HG03520 (cell line): ENCODE measurements at regions not wholly inside any gene's neighbourhood (a gene's known extent, or its start where the extent isn't known, plus 50 kb on each side); places are given as distances from the start of the nearest gene placed in this dataset.
"Not testable (repeated sequence)": the region's sequence is repeated elsewhere in the genome, so short reads cannot be mapped to it uniquely, and the experiment has no call there.

Experiments
- ATAC-seq: cut with Tn5 transposase; IDR thresholded peaks from one replicate; pipeline ENCODE4 v1.9.1; 2021; ENCODE audit warnings: mild to moderate bottlenecking, moderate library complexity; ENCODE audit not compliant: unreplicated experiment

- ATAC-seq: no peak
Observed at GRCh38 chr1:112855152-112855828, 100.7 kb downstream of the SLC16A1 start.

DNA sequence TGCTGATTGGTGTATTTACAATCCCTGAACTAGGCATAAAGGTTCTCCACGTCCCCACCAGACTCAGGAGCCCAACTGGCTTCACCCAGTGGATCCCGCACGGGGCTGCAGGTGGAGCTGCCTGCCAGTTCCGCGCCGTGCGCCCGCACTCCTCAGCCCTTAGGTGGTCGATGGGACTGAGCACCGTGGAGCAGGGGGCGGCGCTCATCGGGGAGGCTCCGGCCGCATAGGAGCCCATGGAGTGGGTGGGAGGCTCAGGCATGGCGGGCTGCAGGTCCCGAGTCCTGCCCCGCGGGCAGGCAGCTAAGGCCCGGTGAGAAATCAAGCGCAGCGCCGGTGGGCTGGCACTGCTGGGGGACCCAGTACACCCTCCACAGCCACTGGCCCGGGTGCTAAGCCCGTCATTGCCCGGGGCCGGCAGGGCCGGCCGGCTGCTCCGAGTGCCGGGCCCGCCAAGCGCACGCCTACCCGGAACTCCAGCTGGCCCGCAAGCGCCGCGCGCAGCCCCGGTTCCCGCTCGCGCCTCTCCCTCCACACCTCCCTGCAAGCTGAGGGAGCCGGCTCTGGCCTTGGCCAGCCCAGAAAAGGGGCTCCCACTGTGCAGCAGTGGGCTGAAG, 101.5 kb downstream of the SLC16A1 start:
- not testable (repeated sequence) for ATAC-seq

DNA sequence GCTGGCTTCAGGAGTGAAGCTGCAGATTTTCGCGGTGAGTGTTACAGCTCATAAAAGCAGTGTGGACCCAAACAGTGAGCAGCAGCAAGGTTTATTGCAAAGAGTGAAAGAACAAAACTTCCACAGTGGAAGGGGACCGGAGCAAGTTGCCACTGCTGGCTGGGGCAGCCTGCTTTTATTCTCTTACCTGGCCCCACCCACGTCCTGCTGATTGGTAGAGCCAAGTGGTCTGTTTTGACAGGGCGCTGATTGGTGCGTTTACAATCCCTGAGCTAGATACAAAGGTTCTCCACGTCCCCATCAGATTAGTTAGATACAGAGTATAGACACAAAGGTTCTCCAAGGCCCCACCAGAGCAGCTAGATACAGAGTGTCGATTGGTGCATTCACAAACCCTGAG, 102.1 kb downstream of the SLC16A1 start:
- not testable (repeated sequence) for ATAC-seq

DNA sequence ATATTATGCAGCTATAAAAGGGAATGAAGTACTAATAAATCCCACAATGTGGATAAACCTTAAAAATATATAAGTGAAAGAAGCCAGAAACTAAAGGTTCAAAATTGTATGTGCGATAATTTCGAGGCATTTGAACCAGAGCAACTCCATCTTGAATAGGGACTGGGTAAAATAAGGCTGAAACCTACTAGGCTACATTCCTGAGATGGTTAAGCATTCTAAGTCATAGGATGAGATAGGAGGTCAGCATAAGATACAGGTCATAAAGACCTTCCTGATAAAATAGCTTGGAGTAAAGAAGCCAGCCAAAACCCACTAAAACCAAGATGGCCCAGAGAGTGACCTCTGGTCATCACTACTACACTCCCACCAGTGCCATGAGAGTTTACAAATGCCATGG, 103.1 kb downstream of the SLC16A1 start:
- ATAC-seq: no peak

- ATAC-seq: no peak
Observed at GRCh38 chr1:112852276-112852675, 103.7 kb downstream of the SLC16A1 start.

DNA sequence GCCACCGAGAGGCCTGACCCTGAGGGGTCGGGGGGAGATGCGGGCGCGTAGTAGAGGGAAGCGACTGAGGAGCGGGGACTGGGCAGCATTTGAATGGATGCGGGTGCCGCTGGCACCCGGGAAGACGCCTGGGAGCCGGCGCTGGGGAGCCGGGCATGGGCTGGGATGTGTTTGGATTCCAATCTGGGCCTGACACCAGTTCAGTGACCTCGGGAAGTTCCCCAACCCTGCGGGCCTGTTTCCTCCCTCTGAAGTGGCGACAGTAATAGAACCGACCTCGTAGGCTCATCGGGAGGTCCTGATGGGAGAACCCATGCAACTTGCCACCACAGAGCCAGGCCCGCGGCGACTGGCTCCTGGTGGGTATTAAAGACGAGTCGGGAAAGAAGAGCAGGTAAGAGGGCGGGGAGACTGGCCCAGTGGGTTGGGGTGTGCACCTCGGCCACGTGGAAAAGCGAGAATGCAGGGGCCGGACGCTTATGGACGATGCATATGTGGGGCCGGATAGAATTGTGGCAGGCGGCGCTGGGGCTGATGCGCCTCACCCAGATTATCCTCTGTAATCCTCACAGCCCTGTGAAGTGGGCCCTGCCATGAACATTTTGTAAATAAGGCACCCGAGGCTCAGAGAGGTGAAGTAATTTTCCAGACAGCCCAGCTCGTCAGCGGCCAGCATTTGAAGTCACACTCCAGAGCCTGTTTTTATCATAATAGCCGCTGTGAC, 105.8 kb downstream of the SLC16A1 start:
- ATAC-seq: no peak

- no peak for ATAC-seq
Observed at GRCh38 chr1:112849425-112850033, 106.5 kb downstream of the SLC16A1 start.

GRCh38 chr1:112841825-112842224, 114.2 kb downstream of the SLC16A1 start:
- ATAC-seq: no peak

DNA sequence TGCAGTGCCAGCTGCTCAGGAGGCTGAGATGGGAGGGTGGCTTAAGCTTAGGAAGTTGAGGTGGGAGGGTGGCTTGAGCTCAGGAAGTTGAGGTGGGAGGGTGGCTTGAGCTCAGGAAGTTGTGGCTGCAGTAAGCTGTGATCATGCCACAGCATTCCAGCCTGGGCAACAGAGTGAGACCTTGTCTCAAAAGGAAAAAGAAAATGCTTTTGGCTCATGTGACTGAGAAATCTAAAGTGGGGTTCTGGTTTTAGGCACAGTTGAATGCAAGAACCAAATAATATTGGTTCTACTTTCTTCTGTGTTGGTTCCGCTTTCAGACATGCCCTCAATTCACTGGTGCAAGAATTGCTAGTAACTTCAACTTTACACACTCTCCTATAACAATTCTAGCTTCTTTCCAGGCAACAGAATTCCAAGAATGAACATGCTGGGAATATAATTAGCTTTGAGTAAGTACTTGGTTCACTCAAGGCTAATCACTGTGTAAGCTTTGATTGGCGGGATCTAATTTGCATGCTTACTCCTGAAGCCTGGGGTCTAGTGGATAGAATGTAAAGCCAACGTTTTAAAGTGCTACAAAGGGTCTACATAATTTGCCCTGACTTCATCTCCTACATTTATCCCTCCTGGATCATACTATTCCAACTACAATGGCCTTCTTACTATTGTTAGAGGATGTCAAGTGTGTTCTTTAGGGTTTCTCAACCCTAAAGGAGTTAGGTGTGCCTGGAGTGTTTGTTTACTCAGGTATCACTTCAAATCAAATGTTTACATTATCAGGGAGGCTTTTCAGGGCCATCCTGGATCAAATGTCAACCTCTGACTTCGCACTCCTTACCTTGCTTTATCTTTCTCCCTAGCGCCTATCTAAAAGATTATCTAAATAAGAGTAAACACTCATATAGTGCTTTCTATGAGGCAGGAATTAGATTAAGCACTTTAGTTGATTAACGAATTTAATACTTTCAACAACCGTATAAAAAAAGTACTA, 115.1 kb downstream of the SLC16A1 start:
- peak; percentile 72 for ATAC-seq

DNA sequence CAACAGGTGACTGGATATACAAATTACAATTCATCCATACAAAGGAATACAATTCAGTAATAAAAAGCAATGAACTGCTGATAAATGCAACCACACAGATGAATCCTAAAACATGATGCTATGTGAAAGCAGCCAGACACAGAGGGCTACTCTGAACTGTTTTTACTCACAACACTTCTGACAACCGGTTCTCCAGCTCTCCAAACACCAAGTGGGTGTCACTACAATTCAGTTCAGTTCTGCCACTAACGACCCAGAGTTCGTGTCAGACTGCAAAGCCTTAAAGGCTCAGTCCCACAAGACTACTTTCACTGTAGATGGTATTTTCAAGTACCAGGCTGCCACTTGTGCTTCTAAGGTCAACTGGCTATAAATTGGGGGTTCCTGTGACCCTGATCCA, 119.4 kb downstream of the SLC16A1 start:
- no peak for ATAC-seq

DNA sequence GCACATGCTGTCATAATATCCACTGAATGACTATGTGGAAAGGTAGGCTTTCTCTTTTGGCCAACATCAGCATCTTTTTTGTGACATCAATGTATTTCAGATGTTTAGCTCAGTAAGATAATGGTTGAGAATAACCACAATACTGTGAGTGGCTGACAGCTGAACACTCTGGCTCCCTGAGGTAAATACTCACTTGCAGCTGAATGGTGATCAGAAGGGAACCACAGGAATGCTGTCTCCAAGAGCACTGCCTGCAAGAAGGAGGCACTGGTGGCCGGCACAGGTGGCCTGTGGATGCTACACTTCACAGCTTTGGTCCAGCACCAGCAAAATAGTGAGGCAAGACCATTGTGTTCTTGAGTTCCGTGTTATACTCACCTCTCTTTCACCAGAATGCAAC, 118.7 kb upstream of the PPM1J start:
- no peak for ATAC-seq

- not testable (repeated sequence) for ATAC-seq
Observed at GRCh38 chr1:112832259-112832658, 117.1 kb upstream of the PPM1J start.

GRCh38 chr1:112829691-112830090, 114.6 kb upstream of the PPM1J start:
- ATAC-seq: not testable (repeated sequence)

- ATAC-seq: no peak
Observed at GRCh38 chr1:112828716-112829115, 113.6 kb upstream of the PPM1J start.

DNA sequence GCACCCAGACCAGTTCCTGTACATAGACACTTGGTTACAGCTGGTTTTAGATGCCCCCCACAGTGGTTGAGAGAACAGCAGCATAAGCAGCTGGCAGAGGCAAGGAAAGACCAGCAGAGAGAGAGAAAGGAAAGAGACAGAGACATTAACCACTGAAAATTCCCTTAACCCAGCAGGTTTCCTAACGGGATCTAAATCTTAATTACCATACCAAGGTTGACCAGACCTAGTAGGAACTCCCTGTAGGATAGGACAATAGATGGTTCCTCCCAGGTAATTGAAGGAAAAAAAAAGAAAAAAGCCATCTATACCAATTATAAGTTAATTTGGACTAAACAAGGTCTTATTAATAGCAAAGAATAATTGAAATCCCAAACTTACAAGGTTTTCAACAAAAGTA, 112.3 kb upstream of the PPM1J start:
- not testable (repeated sequence) for ATAC-seq

DNA sequence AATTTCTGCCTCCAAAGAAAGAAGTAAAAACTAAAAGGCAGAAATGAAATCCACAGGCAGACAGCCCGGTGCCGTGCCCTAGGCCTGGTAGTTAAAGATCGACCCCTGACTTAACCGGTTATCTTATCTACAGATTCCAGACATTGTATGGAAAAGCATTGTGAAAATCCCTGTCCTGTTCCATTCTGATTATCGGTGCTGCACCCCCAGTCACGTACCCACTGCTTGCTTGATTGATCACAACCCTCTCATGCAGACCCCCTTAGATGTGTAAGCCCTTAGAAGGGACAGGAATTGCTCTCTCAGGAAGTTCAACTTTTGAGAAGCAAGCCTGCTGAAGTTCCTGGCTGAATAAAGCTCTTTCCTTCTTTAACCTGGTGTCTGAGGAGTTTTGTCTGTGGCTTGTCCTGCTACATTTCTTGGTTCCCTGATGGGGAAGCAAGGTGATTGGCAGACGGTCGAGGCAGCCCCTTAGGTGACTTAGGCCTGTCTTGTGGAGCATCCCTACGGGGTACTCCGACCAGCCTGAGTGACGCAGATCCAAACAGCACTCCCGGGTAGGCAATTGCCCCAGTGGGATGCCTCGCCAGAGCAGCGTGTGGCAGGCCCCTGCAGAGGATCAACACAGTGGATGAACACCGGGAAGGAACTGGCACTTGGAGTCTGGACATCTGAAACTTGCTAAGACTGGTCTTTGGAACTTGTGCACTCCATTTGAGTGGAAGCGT, 111.2 kb upstream of the PPM1J start:
- ATAC-seq: no peak

- not testable (repeated sequence) for ATAC-seq
Observed at GRCh38 chr1:112825563-112826216, 110.6 kb upstream of the PPM1J start.

- not testable (repeated sequence) for ATAC-seq
Observed at GRCh38 chr1:112825075-112825474, 109.9 kb upstream of the PPM1J start.
